T follicular helper cell (primary cell): ENCODE measurements at regions not wholly inside any gene's neighbourhood (a gene's known extent, or its start where the extent isn't known, plus 50 kb on each side); places are given as distances from the start of the nearest gene placed in this dataset.

Experiments
- DNase-seq: peaks from one replicate; pipeline ENCODE4 v3.0.0-alpha.2; 2020; ENCODE audit warnings: low read depth

DNA sequence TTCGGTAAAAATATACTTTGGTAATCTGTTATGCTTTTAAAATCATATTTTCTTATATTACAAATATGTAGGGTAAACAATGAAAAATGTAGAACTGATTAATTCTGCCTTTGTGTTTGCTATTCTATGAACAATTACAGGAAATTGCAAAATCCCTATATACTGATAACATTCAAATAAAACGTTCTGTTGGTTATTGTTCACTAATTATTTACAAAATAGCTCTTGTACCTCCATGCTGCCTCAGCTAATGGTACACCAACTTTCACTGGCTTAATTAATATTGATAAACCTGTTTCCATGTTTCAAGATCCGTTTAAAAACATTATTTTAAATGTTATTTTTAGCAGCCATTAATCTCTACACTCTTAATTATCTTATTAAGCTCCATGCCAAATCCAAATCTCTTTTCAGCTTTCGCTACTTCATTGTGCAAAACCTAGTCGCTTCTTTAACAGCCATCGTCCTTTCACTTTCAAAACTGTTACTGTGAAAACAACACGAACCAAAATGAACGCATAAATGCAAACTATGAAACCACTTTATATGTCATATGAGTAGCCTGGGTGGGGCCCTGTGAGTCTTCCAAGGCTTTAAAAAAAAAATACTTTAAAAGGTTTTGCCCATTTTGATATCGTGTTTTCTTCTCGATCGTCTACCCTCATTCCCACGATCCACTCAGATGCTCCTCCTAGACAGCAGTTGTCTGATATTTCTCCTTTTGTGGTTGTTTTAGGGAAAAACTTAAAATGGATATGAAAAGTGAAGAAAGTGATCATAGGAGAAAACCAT lies 807.1 kb downstream of the USP25 start:
- no peak for DNase-seq

- DNase-seq: no peak
These were observed 807.7 kb downstream of the USP25 start for GRCh38 chr21:16537501-16537900.

DNA sequence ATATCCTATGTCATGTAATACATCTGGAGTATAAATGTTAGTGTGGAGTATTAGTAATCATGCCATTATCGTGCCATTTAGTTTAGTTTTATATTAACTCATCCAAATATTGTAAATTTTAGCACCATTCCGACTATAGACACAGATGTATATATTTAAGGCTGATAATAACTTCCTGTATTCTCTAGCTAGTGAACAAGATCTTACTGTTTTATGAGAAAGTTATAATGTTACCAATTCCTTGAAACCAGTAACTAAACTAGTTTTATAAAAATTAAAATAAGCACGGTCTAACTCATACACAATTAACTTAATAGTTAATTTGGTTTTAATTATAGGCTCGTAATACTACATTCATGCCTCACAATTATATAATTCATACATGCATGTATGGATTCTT lies 808.6 kb downstream of the USP25 start:
- no peak for DNase-seq

- DNase-seq: no peak
These were observed 809.2 kb downstream of the USP25 start for GRCh38 chr21:16538936-16539440.

GRCh38 chr21:16540966-16541727 lies 811.4 kb downstream of the USP25 start:
- DNase-seq: no peak

GRCh38 chr21:16550118-16550517 lies 820.3 kb downstream of the USP25 start:
- no peak for DNase-seq

- DNase-seq: no peak
These were observed 821.3 kb downstream of the USP25 start for GRCh38 chr21:16550917-16551741.

GRCh38 chr21:16552880-16553279 lies 823.1 kb downstream of the USP25 start:
- no peak for DNase-seq

DNA sequence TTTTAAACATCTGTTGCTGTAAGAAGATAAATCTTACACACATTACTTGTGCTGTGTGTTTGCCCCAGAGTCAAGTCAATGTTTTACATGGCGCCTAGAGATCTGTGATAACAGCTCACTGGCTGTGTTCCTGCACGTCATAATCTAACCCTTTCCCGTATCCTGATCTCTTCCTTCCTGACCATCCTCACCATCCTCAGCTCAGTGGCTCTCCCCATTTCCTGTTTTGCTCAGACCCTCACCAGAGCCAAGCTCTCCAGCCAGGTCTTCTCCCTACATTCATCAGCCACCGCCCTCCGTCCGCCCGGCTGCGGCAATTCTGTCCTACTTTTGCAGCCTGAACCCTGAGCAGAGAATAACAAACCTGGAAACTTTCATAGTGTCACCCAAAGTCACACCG lies 824.7 kb downstream of the USP25 start:
- no peak for DNase-seq

DNA sequence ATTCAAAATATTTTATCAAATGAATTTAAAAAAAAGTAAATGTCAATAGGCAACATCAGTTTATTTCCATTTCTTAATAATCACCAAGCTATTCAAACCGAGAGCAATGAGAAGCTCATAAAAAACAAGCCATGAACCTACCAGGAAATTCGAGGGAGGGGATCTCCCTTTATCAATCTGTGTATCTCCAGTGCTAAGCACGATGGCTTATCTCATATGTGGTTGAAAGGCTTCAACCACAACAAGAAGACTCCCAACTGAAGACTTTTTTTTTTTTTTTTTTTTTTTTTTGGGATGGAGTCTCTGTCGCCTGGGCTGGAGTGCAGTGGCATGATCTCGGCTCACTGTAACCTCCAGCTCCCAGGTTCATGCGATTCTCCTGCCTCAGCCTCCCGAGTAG lies 833.3 kb downstream of the USP25 start:
- DNase-seq: no peak

DNA sequence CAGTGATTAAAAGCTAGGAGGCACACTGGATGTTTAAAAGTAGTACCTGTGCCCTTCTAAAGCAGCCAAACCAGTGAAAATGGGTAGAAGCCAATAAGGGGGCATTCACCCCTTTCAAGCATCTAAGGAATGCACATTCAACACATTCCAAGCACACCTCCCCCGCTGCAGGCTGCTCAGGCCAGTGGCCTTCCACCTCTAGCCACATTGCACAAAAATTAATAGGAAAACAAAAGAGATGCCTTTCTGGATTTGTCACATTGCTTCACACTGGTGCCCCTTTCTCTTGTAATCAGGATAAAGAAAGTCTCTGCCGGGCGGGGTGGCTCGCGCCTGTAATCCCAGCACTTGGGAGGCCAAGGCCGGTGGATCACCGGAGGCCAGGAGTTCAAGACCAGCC lies 834.0 kb downstream of the USP25 start:
- no peak for DNase-seq

DNA sequence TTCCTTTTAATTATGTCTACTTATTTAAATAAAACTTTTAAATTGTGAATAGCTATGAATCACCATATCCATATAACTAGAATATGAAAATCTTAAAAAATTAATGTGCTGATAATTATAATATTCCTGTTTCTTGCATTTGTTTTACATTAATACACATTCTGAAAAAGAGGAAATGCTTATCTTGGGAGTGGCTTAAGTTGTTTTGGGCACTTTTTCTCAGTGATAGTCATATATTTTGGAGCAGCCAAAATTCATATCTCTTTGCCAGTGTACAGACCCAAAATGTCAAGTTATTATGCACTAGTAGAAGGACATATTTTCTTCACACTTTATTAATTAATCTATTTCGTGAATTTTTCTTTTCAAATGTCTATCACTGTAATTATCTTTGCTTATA lies 838.5 kb downstream of the USP25 start:
- DNase-seq: no peak

DNA sequence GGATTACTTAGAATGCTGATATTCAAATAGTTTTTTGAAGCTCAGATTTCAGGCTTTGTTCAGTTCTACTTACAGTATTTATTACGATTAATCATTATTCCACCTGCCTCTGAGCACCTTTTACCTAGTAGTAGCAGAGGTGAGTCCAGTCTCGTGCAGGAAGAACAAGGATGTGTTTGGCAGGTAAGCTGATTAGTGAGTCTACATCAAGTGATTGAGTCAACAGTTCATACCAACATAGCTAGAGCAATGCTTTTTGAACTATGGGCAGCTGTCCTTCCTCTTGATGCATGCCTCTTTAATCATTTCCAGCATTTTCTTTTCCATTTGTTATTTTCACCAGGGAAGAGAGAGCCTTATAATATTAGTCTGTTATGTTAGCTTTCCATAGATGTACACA lies 838.9 kb downstream of the USP25 start:
- no peak for DNase-seq

DNA sequence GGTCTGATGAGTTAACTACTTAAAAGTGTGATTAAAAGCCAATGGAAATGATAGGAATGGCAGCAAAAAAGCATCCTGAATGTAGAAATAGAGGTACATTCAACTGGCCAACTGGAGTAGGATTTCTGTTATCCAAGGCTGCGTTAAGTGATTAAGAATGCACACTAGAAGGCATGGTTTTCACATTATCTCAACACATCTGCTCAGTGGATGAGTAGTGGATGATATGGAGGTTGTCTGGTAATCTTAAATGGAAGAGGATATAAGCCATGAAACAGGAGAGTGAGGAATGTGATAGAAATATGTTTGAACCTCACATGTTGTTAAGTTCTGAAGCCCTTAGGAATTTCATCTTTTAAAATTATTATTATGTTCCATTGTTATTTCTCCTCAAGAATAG lies 839.9 kb downstream of the USP25 start:
- no peak for DNase-seq

GRCh38 chr21:16570171-16570570 lies 840.4 kb downstream of the USP25 start:
- DNase-seq: no peak

DNA sequence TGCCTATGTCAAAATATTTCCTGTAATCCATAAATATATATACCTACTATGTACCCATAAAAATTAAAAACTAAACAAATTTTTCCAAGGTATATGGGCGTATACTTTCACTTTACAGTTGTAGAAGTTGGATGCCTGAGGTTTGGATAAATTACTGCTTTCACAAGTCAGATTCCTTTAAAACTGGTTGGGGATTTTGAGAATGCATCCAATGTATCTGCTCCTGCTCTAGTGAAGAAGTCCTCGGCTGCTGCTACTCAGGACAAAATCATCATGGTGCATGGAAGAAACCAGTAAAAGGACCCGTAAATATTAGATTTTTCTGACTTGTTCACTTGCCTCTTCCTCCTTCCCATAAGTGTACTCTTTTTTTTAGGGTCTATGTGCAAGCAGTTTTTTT lies 841.1 kb downstream of the USP25 start:
- DNase-seq: no peak

- DNase-seq: no peak
These were observed 841.8 kb downstream of the USP25 start for GRCh38 chr21:16571594-16571993.

GRCh38 chr21:16572032-16572431 lies 842.2 kb downstream of the USP25 start:
- no peak for DNase-seq

DNA sequence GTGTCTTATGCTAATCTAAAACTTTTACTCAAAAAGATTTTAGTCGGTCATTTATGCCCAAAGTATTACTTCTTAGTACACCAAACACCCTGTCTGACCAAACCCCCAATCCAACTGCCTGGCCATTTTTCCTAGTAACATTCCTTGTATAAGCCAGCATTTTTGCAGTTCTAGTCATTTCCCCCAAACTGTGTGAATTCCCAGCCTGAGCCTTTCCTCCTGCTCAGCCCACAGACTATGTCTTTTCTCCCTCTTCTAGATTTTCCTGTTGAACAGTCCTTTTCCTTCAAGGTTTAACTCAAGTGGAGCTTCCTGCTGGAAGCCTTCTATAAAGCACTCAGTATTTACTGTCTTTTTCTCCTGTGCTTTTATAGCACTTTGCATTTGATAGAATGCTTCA lies 843.8 kb downstream of the USP25 start:
- DNase-seq: no peak

DNA sequence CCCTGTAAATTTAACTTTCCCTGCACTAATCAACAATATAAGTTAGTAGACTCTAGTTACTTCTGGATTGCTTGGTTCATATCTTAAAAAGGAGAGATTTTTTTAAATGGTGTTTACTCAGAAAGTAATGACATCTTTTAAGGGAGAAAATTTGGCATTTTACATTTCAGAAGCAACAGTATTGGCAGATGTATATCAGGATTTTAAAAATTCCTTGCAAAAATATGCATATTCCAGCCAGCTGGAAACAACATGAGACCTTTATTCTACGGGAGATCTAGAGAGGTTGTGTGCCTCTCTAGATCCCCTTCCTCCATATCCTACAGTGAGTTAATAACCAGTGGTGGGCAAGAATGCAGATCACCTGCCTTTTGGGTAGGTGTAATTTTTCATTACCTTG lies 848.2 kb downstream of the USP25 start:
- DNase-seq: no peak

DNA sequence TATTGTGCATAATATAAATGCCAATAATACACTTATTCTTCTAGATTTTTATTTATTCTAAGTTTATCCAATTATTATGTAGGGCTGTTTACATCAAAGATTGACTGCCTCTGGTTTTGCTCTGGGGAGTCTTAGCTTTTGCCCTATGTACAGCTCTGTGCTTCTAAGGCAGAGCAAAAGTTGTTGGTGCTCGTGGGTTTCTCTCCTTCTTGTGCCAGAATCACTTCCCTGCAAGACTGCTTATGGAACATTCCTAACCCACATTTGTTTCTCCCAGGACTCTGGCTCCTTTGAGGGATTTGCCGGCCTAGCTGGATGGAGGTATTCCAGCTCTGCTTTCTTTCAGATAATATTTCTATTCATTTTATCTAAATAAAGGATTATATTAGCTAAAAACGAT lies 849.1 kb downstream of the USP25 start:
- no peak for DNase-seq

- no peak for DNase-seq
These were observed 849.8 kb downstream of the USP25 start for GRCh38 chr21:16579538-16579937.
